ENCODE measurements at regions not wholly inside any gene's neighbourhood (a gene's known extent, or its start where the extent isn't known, plus 50 kb on each side); places are given as distances from the start of the nearest gene placed in this dataset.
"Not testable (repeated sequence)": the region's sequence is repeated elsewhere in the genome, so short reads cannot be mapped to it uniquely, and the experiment has no call there.

DNA sequence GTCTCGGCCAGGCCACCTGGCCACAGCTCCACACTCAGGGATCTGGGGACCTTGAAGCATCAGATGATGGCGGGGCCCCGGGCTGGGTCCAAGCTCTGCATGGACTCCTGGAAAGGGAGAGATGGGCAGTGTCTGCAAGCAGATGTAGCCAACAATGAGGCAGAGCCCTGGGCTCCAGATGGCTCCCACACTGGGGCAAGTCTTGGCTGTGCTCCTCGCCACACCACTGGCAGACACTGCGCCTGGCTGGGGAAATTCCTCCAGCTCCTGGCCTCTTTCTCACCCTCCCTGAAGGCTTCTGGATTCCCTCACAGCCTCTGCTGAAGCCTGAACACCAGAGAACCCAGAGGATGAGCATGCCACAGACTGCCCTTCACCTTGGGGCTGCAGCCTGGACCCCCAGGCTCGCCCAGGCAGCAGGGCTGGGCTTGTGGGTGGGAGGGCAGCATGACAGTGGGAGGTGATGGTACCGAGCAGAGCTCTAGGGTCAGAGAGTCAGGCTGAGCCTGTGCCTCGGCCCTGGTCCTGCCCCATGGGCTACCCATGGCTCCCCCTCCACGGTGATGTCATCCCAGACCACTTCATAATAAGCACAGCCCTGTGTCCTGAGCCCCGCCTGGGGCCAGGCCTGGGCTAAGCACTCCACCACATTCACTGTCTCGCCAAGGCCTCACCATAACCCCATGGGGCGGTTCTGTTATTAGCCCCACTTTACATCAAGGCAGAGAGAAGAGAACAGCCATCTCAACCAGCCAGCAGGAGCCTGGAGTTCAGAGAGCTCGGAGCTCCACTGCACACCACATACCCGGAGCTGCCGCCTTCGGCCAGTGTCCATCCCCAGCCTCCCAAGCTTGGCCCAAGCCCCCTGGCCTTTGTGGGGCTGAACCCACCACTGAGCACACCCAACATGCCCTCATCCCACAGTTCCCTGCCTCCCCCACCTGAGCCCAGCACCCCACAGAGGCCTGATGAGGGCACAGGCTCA lies 62.2 kb upstream of the ADAMTS2 start:
- ATAC-seq = no peak

DNA sequence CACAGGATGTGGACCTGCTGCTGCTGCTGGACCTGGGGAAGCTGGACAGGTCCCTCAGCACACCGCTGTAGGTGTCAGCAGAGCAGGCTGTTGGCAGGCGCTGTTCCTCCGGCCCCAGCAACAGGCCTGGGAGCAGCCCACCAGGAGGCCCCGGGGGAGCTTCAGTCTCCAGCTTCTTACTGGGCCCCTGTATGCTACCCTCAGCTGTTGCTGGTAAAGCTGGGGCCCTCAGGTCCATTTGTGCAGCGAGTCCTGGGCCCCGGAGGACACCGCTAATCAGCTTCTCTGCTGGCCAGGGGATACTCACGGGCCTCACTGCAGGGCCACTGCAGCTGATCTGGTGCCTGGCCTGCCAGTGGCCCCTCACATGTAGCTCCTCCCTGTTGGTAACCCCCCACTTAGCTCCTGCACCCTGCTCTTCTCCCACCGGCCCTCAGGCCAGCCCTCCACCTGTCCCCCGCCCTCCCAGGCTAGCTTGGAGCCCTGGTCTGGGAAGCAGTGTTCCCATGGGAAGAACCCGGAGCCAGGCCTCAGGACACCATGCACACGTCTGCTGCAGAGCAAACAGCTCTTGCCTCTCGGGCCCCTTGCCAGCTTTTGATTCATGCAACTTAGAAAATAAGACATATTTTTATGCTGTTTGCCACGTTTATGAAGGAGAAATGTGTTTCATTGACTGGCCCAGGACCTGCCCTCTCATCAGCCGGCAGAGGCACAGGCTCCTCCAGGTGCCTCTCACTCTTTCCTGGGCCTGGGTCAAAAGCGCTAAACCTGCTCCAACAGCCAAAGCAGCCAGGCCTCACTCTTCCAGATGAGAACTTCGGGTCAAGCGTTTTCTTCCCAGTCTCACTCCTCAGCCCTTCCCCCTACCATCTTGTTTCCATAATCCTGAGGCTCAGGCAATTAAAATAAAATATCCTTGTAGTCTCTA lies 61.0 kb upstream of the ADAMTS2 start:
- no peak for ATAC-seq

DNA sequence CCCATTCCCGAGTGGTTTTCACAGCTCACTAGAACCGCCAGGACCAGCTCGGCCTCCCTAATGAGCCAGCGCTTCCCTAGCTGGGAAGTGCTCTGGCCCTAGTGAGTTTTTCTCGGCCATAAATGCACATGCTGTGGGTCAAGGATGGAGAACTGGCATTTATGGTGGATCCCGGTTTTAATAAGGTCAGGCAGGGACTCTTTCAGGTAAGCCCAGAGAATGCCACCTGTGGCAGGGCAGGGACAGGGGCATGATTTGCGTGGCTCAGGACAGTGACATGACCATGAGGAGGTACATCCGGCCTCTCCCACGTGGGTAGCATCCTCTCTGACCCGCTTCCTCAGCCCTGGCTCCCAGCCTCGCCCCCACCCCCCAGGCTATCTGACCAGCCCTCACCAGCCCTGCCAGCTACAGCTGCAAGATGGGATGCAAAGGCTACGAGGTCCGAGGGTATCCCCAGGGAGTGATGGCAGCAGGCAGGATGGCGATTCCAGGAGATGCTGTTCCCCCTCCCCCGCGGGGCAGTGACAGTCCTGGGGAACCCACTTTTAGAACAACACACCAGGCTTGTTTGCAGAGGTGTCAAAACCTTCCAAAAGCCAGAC lies 60.3 kb upstream of the ADAMTS2 start:
- no peak for ATAC-seq

DNA sequence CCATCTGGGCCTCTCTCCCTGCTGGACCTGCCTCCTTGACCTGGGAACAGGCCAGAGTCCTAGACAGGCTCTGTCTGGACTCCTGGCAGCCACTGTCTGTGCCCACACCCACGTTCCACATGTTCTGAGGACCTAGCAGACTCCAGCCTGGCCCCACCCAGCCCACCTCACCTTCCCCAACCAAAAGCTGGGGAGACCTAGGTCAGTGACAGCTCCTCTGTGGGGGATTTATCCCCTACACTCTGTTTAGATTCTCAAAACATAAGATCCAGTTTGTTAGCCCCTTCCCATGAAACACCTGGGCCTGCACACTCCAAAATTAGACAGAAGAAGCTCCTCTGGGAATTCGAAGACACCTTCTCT lies 59.8 kb upstream of the ADAMTS2 start:
- ATAC-seq = no peak

DNA sequence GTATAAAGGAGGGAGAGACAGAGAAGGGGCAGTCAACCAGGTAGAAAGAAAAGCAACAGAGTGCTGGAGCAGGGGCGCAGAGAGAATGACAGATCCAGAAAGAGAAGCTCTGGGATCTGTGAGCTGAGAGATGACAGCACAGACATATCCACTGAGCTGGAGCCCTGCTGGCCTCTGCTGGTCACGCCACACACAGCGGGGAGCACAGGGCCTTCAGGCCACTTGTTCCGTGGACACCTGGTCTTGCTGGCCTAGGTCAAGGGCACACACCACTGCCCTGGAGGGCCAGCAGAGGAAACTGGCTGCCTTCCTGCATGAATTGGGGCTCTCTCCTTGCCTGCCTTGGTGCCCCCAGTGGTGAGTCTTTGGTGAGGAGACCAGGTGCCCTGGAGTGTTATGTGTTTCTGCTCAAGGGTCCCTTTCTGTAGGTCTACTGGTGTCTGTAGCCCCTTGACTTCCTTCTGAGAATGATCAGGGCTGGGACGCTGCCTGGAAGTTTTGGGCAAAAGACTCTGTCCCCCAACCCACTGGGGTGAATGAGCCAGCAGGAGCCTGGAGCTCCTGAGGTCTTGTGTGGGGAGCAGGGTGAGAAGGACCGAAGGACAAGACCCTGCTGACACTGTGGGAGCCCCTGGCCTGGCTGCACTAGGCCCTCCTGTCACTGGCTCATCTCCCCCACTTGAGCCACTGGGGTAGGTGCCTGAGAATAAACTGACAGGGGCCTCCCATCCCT lies 59.2 kb upstream of the ADAMTS2 start:
- ATAC-seq = no peak

DNA sequence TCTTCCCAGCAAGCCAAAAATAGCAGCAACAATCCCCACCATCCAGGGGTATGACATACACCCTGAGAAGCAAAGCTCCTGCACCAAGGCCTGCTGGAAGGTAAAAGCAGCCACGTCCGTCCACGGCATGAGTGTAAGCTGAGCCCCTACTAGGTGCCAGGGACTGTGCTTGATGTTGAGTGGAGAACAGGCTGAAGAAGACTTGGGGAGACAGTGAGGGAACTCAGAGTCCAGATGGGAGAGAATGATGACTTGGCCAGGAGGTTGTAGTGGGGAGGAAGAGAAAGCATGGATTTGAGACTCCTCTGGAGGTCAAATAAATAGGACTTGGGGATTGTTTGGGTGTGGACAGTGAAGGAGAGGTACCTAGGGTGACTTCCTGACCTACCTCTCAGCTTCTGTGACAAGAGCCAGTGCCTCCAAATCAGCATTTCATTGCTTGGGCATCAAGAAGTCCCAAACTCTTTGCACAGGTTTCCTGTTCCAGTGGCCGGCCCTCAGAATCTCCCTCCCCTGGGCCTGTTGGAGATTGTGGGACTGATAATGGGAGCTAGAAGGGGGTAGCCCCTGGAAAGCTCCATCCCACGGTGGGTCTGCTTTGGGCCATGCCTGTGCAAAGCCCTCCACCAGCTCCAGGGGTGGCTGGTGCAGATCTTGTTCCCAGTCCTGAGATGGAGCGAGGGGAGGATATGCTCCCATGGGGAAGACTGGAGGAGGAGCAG lies 58.3 kb upstream of the ADAMTS2 start:
- no peak for ATAC-seq

DNA sequence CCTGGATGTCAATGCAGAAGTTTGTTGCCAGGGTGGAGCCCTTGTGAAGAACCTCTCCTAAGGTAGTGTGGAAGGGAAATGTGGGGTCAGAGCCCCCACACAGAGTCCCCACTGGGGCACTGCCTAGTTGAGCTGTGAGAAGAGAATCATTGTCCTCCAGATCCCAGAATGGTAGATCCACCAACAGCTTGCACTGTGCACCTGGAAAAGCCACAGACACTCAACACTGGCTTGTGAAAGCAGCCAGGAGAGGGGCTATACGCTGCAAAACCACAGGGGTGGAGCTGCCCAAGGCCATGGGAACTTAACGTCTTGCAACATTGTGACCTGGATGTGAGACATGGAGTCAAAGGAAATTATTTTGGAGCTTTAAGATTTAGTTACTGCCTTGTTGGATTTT lies 55.2 kb upstream of the ADAMTS2 start:
- ATAC-seq = not testable (repeated sequence)

DNA sequence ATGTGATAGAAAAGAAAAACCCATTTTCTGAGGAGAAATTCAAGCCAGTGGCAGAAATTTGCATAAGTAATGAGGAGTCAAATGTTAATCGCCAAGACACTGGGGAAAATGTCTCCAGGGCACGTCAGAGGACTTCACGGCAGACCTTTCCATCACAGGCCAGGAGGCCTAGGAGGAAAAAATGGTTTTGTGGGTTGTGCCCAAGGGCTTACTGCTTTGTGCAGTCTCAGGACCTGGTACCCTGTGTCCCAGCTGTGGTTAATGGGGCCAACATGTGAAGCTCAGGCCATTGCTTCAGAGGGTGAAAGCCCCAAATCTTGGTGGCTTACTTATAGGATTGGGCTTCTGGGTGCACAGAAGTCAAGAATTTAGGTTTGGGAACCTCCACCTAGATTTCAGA lies 54.8 kb upstream of the ADAMTS2 start:
- no peak for ATAC-seq

DNA sequence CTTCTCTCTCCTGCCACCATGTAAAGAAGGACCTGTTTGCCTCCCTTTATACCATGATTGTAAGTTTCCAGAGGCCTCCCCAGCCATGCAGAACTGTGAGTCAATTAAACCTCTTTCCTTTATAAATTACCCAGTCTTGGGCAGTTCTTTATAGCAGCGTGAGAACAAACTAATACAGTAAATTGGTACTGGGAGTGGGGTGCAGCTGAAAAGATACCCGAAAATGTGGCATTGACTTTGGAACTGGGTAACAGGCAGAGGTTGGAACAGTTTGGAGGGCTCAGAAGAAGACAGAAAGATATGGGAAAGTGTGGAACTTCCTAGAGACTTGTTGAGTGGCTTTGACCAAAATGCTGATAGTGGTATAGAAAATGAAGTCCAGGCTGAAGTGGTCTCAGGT lies 54.1 kb upstream of the ADAMTS2 start:
- not testable (repeated sequence) for ATAC-seq

DNA sequence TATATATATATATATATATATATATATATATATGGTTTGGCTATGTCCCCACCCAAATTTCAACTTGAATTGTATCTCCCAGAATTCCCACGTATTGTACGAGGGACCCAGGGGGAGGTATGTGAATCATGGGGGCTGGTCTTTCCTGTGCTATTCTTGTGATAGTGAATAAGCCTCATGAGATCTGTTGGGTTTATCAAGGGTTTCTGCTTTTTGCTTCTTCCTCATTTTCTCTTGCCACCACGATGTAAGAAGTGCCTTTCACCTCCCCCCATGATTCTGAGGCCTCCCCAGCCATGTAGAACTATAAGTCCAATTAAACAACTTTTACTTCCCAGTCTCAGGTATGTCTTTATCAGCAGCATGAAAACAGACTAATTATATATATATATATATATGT lies 52.3 kb upstream of the ADAMTS2 start:
- no peak for ATAC-seq
